ELR (cell line): ENCODE measurements at regions not wholly inside any gene's neighbourhood (a gene's known extent, or its start where the extent isn't known, plus 50 kb on each side); places are given as distances from the start of the nearest gene placed in this dataset.

Experiments
- DNase-seq: peaks from one replicate; pipeline ENCODE4 v3.0.0-alpha.2; 2015; ENCODE audit warnings: low read depth

GRCh38 chr2:3960106-3960505 lies 256.7 kb downstream of the DCDC2C start:
- DNase-seq = no peak

GRCh38 chr2:3962719-3963118 lies 259.3 kb downstream of the DCDC2C start:
- no peak for DNase-seq

GRCh38 chr2:3965211-3965610 lies 261.8 kb downstream of the DCDC2C start:
- no peak for DNase-seq

GRCh38 chr2:3965953-3966352 lies 262.6 kb downstream of the DCDC2C start:
- DNase-seq = no peak

GRCh38 chr2:3966470-3966869 lies 263.1 kb downstream of the DCDC2C start:
- no peak for DNase-seq

- DNase-seq = no peak
These were observed 265.4 kb downstream of the DCDC2C start for GRCh38 chr2:3968736-3969135.

GRCh38 chr2:3970791-3971651 lies 267.6 kb downstream of the DCDC2C start:
- no peak for DNase-seq

- no peak for DNase-seq
These were observed 268.3 kb downstream of the DCDC2C start for GRCh38 chr2:3971652-3972192.

GRCh38 chr2:3972377-3972776 lies 269.0 kb downstream of the DCDC2C start:
- DNase-seq = no peak

- DNase-seq = no peak
These were observed 271.4 kb downstream of the DCDC2C start for GRCh38 chr2:3974765-3975164.

- no peak for DNase-seq
These were observed 278.1 kb downstream of the DCDC2C start for GRCh38 chr2:3981446-3981987.

GRCh38 chr2:3982160-3982559 lies 278.8 kb downstream of the DCDC2C start:
- no peak for DNase-seq

GRCh38 chr2:3986063-3986462 lies 282.7 kb downstream of the DCDC2C start:
- DNase-seq = no peak

GRCh38 chr2:3986530-3987258 lies 283.3 kb downstream of the DCDC2C start:
- DNase-seq = no peak

- DNase-seq = no peak
These were observed 299.5 kb downstream of the DCDC2C start for GRCh38 chr2:4002841-4003403.

GRCh38 chr2:4012197-4012596 lies 308.8 kb downstream of the DCDC2C start:
- DNase-seq = no peak

GRCh38 chr2:4018535-4018934 lies 315.2 kb downstream of the DCDC2C start:
- DNase-seq = no peak

- DNase-seq = no peak
These were observed 316.8 kb downstream of the DCDC2C start for GRCh38 chr2:4020153-4020552.

- no peak for DNase-seq
These were observed 317.3 kb downstream of the DCDC2C start for GRCh38 chr2:4020649-4021048.

GRCh38 chr2:4024605-4025004 lies 321.2 kb downstream of the DCDC2C start:
- no peak for DNase-seq

GRCh38 chr2:4029081-4029480 lies 325.7 kb downstream of the DCDC2C start:
- DNase-seq = no peak

GRCh38 chr2:4039896-4040295 lies 336.5 kb downstream of the DCDC2C start:
- DNase-seq = no peak
